ENCODE measurements at regions not wholly inside any gene's neighbourhood (a gene's known extent, or its start where the extent isn't known, plus 50 kb on each side); places are given as distances from the start of the nearest gene placed in this dataset.

- TF ChIP-seq CTCF (IDR thresholded peaks at IDR 0.05) (no peak), POLR2A (IDR thresholded peaks at IDR 0.05) (no peak), EP300 (IDR thresholded peaks at IDR 0.05) (no peak), POLR2AphosphoS5 (IDR thresholded peaks at IDR 0.05) (no peak)
These were observed 255.6 kb upstream of the HABP2 start for GRCh38 chr10:113297226-113297625.

Data from sigmoid colon (tissue), 4 donors.